ENCODE measurements at regions not wholly inside any gene's neighbourhood (a gene's known extent, or its start where the extent isn't known, plus 50 kb on each side); places are given as distances from the start of the nearest gene placed in this dataset.
A peak's percentile ranks its signal among the peaks of the same experiment; 100 is the strongest.
"Not testable (repeated sequence)": the region's sequence is repeated elsewhere in the genome, so short reads cannot be mapped to it uniquely, and the experiment has no call there.

DNA sequence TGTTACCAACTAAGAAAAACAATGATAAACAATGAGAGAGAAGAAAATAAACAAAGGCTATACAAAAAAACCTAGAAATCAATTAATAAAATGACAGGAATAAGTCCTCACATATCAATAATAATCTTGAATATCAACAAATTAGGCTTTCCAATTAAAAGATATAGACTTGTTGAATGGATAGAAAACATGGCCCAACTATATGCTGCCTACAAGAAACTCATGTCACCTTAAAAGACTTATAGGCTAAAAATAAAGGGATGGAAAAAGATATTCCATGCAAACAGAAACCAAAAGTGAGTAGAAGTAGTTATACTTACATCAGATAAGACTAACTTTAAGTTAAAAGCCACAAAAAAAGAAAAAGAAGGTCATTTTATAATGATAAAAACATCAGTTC, 183.9 kb downstream of the MYRFL start:
- DNase-seq = no peak

DNA sequence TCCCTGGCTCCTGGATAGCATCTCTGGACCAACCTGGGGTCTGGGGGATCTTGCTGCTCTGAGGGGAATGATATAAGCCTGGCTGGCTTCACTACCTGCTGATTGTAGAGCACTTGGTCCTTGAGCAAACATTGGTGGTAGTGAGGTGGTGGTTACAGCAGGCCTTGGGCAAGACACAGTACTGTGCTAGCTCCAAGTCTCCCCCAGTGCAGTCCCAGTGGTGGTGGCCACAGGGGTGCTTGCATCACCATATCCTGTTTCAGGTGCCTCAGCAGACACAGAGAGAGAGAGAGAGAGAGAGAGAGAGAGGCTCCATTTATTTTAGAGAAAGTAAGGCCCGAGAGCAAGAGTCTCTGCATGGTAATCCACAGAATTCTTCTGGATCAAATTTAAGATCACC, 186.3 kb downstream of the MYRFL start:
- no peak for DNase-seq

DNA sequence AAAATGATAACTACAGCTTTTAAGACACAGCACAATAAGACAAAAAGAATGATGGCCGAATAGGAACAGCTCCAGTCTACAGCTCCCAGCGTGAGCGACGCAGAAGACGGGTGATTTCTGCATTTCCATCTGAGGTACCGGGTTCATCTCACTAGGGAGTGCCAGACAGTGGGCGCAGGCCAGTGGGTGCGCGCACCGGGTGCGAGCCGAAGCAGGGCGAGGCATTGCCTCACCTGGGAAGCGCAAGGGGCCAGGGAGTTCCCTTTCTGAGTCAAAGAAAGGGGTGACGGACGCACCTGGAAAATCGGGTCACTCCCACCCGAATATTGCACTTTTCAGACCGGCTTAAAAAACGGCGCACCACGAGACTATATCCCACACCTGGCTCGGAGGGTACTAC, 188.0 kb downstream of the MYRFL start:
- not testable (repeated sequence) for DNase-seq

DNA sequence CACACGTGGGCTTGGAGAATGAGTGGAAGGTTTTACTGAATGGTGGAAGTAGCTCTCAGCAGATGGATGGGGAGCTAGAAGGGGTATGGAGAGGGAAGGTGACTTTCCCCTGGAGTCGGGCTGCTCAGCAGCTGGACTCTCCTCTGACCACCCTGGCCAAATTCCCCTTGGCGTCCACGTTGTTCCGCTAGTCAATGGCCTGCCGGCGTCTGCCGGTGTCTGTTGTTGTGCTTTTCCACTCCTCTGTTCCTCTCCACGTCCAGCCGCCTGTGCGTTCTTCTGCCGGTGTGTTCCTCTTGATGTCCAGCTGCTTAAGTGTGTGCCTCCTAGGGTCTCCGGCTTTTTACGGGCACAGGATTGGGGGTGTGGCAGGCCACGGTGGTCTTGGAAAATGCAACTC, 203.5 kb downstream of the MYRFL start:
- DNase-seq = no peak

DNA sequence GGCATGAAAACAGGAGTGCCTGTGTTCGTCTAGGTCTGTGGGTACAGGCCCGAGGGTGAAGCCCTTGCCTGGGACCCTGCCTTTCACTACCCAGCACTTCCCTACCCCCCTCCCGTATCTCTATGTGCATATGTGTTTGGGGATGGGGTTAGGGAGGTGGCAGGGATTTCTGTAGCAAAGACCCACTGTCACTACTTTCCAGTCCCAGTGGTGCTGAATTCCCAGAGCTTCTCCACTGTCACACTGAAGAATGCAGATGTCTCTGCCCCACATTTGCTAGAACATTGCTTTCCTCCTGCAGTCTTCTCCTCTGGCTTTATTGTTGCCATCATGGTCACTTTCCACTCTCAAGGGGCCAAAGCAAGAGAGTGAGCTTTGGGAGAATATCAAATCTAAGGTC, 203.9 kb downstream of the MYRFL start:
- no peak for DNase-seq

DNA sequence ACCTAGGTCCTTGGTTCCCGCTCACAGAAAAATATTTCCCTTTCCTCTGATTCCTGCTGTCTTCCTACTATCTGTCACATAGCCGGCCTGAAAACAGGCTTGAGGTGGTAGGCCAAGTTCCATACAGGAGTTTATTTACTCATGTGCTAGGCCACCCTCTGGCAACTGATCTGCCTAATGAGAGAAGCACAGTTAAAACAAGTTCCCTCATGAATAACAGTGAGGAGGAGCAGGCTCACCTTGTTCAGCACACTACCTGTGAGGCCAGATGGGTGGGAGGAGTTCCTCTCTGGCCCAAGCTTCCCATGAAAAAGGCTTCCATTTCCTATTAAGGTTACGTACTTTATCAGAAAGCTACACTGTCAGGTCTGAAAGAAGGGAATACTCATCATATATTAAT, 206.0 kb downstream of the MYRFL start:
- DNase-seq = no peak

DNA sequence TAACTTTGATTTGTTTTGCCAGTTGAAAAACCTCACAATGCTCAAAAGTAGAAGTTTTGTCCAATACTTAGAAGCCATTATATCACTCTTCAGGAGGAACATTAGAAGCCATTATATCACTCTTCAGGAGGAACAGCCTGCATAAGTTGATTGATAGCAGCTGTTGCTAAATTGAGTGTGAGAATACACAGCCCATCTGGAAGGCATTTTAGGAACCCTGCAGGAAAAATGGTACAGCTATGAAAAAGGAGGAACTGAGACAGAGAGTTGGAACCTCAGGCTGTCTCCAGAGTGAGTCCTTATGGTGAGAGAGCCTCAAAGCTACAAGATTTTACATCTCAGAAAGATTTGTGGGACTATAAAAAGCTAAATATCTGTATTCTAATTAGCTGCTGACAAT, 207.0 kb downstream of the MYRFL start:
- peak in 1 of 2 experiments; percentile 31 for DNase-seq

DNA sequence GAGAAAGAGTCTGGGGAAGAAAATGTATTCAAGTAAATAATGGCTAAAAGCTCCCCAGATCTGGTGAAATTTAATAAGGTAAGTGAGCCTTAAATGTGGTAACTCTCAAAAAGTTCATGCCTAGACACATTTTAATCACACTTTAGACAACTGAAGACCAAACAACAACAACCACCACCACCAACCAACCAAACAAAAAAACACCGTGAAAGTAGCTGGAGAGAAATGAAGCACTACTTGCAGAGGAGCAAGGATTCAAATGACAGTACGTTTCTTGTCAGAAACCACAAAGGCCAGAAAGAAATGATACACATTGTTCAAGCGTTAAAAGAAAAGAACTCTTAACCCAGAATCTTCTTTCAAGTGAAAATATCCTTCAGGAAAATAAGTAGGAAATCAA, 208.3 kb downstream of the MYRFL start:
- DNase-seq = no peak

DNA sequence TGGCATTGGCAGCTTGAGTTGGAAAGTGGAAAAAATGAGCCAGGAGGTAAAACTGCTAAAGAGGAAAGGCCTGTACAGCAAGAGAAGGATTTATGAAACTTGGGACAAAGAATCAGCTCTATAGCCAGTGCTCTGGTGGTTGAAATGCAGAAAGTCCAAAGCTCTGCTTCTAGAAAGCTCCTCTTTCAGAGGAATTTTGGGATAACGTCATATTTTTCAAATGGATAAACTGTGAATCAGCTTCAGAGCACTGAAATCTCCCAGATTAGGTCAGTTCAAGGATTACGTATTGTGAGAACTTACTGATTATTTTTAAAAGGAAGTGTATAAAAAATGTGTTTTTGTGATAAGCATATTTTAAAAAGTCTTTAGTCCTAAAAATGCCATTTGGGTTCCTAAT, 203.1 kb upstream of the CNOT2 start:
- DNase-seq = no peak

DNA sequence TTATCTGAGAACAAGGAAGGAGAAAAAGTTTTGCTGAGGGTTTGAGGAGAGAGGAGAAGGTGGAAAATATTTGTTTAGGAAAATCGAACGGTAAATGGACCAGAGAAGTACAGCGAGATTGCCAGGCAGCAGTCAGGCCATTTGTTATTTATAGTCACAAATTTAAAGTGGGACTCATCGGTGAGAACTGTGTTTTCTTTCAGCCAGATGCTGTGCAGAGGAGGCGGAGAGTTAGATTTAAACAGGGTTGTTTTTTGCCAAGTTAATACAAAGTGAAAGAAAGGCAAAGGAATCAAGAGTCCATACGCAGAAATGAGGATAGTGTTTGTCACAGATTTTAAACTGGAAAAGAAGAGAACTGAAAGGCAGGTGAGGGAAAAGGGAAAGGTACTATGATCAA, 200.6 kb upstream of the CNOT2 start:
- DNase-seq = no peak

DNA sequence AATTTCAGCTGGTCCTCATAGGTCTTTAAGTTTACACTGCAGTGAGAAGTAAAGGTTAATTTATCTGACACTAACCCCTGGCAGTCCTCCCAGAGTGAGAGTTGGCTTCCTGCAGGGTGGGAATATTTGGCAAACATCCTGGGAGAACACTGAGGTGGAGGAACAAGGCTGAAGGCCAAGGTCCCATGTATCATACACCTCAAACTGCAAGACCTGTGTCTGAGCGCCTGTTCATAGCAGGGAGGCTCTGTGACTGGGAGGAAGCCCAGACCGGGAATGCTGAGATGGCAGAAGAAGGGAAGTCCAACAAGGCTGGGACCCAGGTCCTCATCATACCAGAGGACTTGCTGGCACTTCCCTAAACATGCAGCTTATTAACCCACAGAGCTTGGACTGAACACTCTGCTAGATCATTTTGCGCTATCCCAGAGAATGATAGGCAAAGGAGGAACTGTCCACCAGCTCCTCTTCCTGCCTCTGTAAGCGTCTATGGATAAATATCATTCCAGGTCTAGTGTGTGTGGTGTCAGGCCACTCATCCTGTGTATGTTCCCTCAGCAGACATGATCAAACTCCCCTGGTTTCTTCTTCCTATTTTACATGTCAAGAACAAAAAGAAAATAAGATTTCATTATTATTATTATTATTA, 199.6 kb upstream of the CNOT2 start:
- no peak for DNase-seq

DNA sequence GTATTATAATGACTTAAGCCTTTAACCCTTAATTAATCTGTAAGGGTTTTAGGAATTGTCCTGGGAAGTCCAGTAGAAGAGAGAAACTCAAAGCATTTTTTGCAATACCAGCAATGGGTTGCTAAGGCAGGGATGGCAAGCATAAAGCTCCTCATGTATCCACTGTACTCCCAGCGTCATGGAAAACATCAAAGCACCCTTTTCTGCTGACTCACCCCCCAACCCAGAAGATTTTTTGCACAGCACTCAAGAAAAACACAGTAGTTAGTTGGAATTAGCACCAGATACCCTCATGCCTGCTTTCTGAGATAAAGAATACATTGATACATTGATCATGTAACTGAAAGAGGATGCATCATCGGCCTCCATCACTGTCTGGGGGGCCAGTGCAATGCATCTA, 199.1 kb upstream of the CNOT2 start:
- no peak for DNase-seq

DNA sequence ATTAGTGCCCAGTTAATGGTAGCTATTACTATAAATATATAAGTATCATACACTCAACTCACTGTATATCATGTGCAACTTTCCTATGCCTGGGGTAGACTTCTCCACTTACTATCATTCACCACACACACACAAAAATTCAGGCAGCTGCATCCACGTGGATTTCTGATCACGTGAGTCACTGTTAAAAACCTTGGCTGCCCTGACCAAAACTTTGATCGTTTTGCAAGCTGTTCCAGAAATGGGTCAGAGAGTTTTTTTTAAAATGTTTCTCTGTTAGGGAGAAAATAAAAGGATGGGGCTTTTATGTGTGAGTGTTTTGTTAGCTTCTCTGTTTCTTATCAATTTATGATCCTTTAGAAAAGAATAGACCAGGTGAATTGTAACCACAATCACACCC, 198.2 kb upstream of the CNOT2 start:
- DNase-seq = no peak

DNA sequence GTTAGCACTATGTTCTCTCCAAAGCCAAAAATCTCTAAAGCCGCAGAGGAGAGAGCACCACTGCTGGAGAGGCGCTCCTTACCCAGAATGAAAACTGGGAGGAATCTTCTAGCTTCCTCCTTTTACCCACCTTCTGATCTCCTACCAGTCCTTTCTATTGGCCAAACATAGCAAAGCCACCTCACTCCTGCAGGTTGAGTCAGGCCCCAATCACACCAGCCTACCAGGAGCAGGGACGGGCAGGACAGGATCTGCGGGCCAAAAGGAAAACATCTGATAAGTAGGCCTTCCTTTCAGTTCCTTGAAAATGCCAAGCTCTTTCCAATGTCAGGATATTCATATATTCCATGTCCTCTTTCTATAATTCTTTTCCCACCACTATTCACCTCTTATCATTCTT, 197.7 kb upstream of the CNOT2 start:
- no peak for DNase-seq

DNA sequence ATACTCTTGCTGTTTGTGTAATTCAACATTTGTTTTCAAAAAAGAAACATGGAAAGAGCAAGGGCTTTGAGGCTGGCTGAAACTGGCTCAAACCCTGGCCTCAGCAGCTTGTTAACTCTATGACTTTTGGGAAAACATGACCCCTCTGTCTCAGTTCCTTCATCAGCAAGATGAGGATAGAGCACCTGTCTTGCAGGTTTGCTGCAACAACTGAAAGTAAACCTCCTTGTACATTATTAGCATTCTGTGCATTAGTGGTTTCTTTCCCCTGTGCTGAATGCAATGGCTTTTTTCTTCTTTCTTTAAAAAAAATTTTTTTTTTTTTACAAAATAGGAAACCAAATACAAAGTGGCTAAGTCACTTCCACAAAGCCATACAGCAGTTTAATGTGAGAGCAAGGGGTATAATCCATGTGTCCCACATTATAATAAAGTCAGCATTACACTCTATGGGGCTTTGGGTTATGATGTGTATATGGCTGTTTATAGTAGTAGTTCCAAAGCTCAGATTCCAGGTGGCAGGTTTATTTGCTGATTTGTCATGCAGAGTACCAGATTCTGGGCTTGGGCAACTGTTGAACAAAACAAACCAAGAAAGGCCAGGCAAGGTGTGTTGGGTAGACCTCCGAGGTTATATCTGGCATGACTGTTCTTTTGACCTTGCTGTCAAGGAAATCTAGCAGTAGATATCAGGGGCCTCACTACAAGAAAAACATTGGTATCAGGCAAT, 194.5 kb upstream of the CNOT2 start:
- DNase-seq = no peak

DNA sequence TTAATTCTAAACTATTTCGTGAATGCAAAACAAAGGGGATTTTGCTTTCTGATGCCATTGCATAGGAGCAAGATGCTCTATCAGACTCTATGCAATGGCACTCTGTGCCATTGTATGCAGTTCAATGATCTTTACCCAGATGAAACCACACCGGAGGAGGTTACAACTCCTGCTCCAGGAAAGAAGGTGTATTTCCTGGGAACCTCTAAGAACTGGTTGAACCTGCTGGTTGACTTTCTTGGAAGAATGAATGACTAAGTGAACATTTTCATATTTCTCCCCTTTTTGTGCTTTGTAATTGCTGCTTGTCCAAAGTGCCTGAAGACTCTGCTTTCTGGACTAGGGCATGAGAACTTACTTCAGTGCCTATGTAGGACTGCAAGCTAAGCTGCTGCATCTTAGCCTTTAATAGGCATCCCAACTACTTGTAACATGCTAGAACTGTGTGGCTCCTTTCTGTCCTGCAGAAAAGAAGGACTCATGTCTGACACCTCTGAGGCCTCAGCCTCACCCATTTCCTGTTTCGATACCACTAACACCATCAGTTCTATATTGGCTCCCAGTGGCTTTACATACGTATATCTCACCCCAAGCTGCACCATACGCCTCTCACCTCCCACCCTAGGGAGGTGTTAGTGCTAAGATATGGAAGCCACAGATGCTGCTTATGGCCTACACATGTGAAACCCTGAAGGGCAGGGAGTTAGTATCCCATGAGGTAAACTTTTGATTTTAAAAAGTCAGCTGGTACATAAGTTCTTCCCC, 193.5 kb upstream of the CNOT2 start:
- DNase-seq = no peak

DNA sequence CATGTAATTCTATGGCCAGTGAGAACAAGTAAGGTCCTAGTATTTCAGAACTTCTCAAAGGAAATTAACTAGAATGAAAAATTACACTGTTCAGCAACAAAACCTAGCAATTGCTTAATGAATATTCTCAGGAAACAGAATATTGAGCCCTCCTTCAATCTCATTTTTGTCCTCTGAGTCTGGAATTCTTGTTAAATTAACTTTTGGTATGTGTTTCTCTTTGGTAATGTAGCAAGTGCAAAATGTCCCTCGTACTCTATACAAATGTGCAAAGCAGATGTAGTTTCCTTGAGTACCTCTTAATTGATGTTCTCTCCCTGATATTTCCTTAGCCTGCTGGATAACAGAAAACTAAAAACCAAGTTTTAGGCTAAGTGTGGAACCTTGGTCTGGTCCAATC, 190.8 kb upstream of the CNOT2 start:
- no peak for DNase-seq

DNA sequence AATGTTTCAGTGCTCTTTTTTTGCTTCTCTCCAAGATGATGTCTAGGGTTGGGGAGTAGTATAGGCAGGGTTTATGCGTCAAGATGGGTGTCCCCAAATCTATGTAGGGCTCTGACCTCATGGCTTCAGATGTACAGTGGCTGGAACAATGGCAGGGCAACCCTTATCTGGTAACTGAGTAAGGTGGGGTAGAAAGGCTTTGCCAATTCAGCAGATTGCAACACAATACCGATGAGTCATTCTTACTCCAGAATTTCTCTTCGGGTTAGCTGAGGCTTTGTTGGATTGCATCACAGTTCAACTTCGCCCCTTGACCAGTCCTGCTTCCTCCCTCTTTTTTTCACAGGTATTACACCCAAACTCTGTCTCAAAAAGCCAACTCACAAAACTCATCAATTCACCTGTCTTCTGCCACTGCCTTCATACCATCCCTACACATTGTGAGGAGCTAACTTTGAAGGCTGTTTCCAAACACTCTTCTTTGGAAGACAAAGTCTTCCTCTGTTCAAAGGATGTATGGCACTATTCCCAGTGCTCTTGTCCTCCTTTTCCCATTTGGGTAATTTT, 190.2 kb upstream of the CNOT2 start:
- DNase-seq = no peak

DNA sequence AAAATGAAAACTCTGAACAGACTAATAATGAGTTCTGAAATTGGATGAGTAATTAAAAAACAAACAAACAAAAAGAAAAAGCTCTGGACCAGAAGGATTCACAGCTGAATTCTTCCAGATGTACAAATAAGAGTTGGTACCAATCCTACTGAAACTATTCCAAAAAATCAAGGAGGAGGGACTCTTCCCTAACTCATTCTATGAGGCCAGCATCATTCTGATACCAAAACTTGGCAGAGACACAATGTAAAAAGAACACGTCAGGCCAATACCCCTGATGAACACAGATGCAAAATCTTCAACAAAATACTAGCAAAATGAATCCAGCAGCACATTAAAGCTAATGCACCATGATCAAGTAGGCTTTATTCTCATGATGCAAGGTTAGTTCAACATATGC, 183.9 kb upstream of the CNOT2 start:
- no peak for DNase-seq

DNA sequence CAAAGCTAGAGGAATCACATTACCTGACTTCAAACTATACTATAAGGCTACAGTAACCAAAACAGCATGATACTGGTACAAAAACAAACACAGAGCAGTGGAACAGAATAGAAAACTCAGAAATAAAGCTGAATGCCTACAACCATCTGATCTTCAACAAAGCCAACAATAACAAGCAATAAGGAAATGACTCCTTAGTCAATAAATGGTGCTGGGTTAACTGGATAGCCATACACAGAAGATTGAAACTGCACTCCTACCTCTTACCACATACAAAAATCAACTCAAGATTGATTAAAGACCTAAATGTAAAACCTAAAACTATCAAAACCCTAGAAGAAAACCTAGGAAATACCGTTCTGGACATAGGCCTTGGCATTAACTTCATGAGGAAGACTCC, 182.6 kb upstream of the CNOT2 start:
- no peak for DNase-seq

DNA sequence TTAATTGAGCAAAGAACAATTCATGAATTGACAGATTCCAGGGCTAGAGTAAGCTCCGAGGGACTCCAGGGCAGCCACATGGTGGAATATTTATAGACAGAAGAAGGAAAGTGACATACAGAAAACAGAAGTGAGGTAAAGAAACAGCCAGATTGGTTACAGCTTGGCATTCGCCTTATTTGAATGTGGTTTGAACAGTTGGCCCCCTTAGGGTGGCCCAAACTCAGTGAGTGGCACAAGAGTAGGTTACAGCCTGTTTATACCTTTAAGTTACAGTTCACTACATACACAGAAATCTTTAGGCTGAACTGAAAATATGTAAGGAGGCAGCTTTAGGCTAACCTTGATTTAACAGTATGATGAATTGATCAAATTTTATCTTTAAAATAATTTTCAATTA, 174.5 kb upstream of the CNOT2 start:
- no peak for DNase-seq

DNA sequence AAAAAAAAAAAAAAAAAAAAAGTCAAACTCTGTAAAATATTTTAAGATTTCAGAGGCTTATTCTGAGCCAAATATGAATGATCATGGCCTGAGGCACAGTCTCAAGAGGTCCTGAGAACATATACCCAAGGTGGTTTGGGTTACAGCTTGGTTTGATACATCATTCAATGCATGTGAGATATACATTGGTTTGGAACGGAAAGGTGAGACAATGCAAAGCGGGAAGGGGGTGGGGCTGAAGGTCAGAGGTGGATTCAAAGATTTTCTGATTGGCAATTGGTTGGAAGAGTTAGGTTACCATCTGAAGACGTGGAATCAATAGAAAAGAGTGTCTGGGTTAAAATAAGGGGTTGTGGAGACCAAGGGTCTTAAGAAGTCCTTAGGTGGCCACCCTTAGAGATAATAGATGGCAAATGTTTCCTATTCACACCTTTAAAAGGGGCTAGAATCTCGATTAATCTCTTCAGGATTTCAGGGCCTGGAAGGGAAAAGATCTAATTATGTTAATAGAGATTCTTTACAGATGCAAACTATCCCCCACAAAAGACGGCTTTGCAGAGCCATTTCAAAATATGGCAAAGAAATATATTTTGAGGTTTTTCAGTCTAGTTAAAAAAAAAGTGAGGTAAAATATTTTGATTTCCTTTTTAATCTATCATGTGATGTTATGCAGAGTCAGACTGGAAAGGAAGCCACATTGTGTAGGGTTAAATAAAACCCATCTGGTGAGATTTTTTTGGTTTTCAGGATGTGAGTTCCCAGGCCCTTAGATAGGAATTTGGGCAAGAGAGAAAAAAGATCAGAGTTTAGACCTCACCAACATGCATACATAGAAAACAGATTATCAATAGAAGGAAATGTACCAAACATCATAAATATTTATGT, 173.8 kb upstream of the CNOT2 start:
- no peak for DNase-seq

DNA sequence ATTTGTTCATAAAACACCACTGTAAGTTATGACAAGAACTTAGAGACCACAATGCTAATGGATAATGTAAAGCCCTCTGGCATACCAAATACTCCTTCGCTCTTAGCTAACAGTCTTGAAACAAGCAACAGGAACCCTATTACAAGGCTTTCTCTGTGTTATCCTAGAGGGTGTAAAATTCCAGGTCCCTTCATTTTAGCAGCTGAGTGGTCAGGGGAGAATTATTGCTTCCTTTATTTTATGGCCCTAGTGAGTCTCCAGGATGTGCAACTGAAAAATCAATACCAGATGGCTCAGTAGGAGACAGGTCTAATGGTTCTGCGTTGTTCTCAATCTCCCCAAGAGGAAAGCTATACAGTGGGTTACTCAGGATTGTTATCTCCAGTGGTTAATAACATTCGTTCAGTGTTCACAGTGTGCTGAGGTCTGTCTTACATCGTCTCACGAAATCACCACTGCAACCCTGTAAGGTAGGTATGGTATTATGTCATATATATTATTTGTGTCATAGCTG, 172.7 kb upstream of the CNOT2 start:
- DNase-seq = no peak

Data from NCI-H187 (cell line).